ENCODE measurements at regions not wholly inside any gene's neighbourhood (a gene's known extent, or its start where the extent isn't known, plus 50 kb on each side); places are given as distances from the start of the nearest gene placed in this dataset.

DNA sequence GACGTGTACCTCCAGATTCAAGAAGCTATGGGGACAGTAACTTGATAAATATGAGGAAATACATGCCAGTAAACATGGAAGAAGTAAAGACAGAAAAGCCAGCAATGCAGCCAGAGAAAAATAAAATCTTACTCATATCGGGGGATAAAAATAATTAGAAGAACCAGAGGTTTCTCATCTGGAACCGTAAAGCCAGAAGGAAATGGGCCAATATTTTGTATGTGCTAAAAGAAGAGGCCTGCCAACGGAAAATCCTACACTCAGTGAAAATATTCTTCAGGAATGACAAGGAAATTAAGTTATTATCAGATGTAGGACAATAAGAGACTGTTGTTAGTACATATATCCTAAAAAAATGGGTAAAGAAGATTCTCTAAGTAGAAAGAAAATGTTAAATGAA, 401.2 kb downstream of the CDC14C start:
- no peak for DNase-seq
- Histone ChIP-seq H3K4me3 (ENCODE audit: insufficient read depth, low read depth, low read length) (no peak overlapping the region), H3K36me3 (replicated peaks; ENCODE audit: control insufficient read depth, insufficient read depth, low read length) (no peaks in the 10 kb centered on the region), H3K27me3 (ENCODE audit: control insufficient read depth, insufficient read depth, low read length) (no peaks in the 10 kb centered on the region)

DNA sequence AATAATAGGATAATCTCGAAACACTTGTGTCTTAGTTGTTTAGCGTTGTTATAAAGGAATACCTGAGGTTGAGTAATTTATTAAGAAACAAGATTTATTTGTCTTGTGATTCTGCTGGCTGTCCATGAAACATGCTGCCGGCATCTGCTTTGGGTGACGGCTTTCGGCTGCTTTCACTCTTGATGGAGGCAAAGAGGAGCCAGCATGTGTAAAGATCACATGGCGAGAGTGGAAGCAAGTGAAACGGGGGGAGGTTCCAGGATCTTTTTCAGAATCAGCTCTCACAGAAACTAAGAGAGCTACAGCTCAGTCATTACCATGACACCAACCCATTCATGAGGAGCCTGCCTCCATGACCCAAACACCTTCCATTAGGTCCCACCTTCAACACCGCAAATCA, 402.8 kb downstream of the CDC14C start:
- H3K27me3 ChIP-seq (ENCODE audit: control insufficient read depth, insufficient read depth, low read length) = no peaks in the 10 kb centered on the region
- no peaks in the 10 kb centered on the region for H3K36me3 ChIP-seq (replicated peaks; ENCODE audit: control insufficient read depth, insufficient read depth, low read length)
- H3K4me3 ChIP-seq (ENCODE audit: insufficient read depth, low read depth, low read length) = no peak overlapping the region
- no peak for DNase-seq

DNA sequence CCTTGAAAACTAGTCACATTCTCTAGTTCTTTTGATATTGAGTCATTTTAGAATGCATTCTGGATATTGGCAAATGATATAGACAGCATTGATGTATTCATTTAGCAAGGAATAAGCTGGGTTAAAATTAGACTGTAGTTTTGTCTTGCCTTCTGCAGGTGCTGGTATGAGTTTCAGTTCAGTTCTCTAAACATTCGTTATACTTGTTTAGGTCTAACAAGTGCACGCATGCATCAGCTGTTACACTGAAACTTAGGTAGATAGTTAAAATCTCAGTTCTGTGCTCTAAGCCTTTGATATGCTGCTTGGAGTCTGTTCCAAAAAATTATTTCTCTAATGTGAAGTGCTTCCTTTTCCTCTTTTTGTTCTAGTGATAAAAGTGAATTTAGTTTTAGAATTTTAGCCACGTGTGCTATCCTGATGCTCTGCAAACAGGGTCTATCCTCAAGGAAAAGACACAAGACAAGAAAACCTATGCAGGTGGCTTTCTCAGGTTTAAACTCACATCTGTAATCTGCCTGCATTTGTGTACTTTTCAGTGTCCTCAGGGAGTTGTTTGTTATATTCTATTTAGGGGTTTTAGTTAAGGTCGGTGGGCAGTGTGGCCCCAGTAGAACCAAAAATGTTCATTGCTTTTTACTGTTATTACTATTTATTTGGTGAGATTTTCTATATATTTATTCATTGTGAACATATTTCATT, 409.0 kb downstream of the CDC14C start:
- no peaks in the 10 kb centered on the region for H3K27me3 ChIP-seq (ENCODE audit: control insufficient read depth, insufficient read depth, low read length)
- H3K4me3 ChIP-seq (ENCODE audit: insufficient read depth, low read depth, low read length) = no peak overlapping the region
- DNase-seq = no peak
- H3K36me3 ChIP-seq (replicated peaks; ENCODE audit: control insufficient read depth, insufficient read depth, low read length) = no peaks in the 10 kb centered on the region

GRCh38 chr7:49341849-49342248, 417.5 kb downstream of the CDC14C start:
- Histone ChIP-seq H3K27me3 (ENCODE audit: control insufficient read depth, insufficient read depth, low read length) (no peaks in the 10 kb centered on the region), H3K36me3 (replicated peaks; ENCODE audit: control insufficient read depth, insufficient read depth, low read length) (no peaks in the 10 kb centered on the region), H3K4me3 (ENCODE audit: insufficient read depth, low read depth, low read length) (no peak overlapping the region)
- no peak for DNase-seq

DNA sequence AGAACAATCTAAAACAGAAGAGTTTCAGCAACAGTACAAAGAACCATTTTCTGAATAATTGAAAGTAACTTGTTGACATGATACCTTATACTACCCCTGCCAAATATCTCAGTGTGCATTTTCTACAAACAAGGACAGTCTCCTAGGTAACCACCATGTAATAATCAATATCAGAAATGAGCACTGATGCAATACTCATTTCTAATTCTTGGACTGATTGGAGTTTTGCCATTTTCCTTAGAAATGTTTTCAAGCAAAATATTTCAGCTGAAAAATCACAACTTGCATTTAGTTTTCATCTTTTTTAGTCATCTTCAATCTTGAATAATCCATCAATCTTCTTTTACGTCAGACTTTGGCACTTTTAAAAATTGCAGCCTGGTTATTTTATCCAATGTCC, 420.2 kb downstream of the CDC14C start:
- Histone ChIP-seq H3K36me3 (replicated peaks; ENCODE audit: control insufficient read depth, insufficient read depth, low read length) (no peaks in the 10 kb centered on the region), H3K27me3 (ENCODE audit: control insufficient read depth, insufficient read depth, low read length) (no peaks in the 10 kb centered on the region), H3K4me3 (ENCODE audit: insufficient read depth, low read depth, low read length) (no peak overlapping the region)
- no peak for DNase-seq

- Histone ChIP-seq H3K36me3 (replicated peaks; ENCODE audit: control insufficient read depth, insufficient read depth, low read length) (no peaks in the 10 kb centered on the region), H3K4me3 (ENCODE audit: insufficient read depth, low read depth, low read length) (no peak overlapping the region), H3K27me3 (ENCODE audit: control insufficient read depth, insufficient read depth, low read length) (no peaks in the 10 kb centered on the region)
- no peak for DNase-seq
Observed at GRCh38 chr7:49346195-49346899, 422.0 kb downstream of the CDC14C start.

DNA sequence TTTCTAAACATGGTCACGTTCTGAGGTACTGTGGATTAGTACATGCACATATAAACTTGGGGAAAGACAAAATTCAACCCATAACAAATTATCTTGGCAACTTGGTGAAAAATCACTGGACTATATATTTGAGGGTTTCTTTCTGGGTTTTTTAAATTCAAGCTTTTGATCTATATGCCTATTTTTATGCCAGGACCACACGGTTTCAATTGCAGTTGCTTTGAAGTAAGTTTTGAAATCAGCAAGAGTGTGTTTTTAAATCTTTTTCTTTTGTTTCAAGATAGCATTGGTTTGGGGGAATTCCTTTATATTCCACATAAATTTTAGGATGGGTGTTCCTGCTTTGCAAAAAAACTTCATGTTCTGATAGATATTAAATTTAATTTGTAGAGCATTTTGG, 406.4 kb upstream of the VWC2 start:
- no peak for DNase-seq
- Histone ChIP-seq H3K36me3 (replicated peaks; ENCODE audit: control insufficient read depth, insufficient read depth, low read length) (no peaks in the 10 kb centered on the region), H3K4me3 (ENCODE audit: insufficient read depth, low read depth, low read length) (no peak overlapping the region)

GRCh38 chr7:49371771-49372170, 401.7 kb upstream of the VWC2 start:
- Histone ChIP-seq H3K36me3 (replicated peaks; ENCODE audit: control insufficient read depth, insufficient read depth, low read length) (no peaks in the 10 kb centered on the region), H3K4me3 (ENCODE audit: insufficient read depth, low read depth, low read length) (no peak overlapping the region)

More for the DNA sequence above, 406.4 kb upstream of the VWC2 start:
- H3K27me3 ChIP-seq (ENCODE audit: control insufficient read depth, insufficient read depth, low read length) = no peaks in the 10 kb centered on the region

DNA sequence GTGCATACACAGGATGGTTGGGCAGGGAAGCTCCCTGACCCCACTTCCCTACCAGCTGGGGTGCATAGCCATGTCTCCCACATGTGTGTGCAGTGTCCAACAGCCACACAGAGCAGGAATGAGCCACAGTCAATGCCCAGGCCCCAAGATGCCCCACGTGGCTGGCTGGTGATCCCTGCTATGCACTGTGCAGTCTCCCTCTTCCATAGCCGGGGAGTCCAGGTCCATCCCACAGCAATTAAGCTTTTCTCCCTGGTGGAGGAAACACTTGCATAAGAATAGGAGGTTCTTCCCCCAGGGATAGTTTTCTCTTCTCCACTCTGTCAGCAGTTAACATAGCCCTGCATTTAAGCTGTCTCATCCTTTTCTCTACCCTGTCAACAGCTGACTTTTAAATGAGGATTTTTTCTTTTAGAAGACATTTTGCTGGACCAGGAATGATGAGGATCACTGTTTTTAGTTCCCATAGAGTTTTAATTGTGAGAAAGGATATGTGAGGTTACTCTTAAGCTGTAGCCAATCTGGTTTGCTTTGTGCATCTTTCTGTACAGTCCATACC, 396.5 kb upstream of the VWC2 start:
- no peak for DNase-seq
- no peaks in the 10 kb centered on the region for H3K36me3 ChIP-seq (replicated peaks; ENCODE audit: control insufficient read depth, insufficient read depth, low read length)
- no peaks in the 10 kb centered on the region for H3K27me3 ChIP-seq (ENCODE audit: control insufficient read depth, insufficient read depth, low read length)
- no peak overlapping the region for H3K4me3 ChIP-seq (ENCODE audit: insufficient read depth, low read depth, low read length)

More at GRCh38 chr7:49371771-49372170, 401.7 kb upstream of the VWC2 start:
- no peak for DNase-seq
- no peaks in the 10 kb centered on the region for H3K27me3 ChIP-seq (ENCODE audit: control insufficient read depth, insufficient read depth, low read length)

DNA sequence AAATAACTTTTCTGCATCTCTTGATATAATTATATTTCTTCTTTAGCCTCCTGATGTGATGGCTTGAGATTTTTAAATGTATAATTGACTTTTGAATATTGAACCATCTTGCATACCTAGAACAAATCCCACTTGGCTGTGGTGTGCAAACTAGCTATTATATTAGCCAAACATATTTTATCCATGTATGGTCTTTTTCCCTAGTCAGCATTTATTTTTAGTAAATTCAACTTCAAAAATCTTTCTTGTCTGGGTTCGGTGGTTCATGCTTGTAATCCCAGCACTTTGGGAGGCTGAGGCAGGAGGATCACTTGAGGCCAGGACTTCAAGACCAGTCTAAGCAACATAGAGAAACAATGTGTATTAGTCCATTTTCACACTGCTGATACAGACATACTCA, 386.6 kb upstream of the VWC2 start:
- DNase-seq = no peak
- Histone ChIP-seq H3K27me3 (ENCODE audit: control insufficient read depth, insufficient read depth, low read length) (no peaks in the 10 kb centered on the region), H3K36me3 (replicated peaks; ENCODE audit: control insufficient read depth, insufficient read depth, low read length) (no peaks in the 10 kb centered on the region), H3K4me3 (ENCODE audit: insufficient read depth, low read depth, low read length) (no peak overlapping the region)

GRCh38 chr7:49389871-49390479, 383.5 kb upstream of the VWC2 start:
- Histone ChIP-seq H3K4me3 (ENCODE audit: insufficient read depth, low read depth, low read length) (no peak overlapping the region), H3K27me3 (ENCODE audit: control insufficient read depth, insufficient read depth, low read length) (no peaks in the 10 kb centered on the region), H3K36me3 (replicated peaks; ENCODE audit: control insufficient read depth, insufficient read depth, low read length) (no peaks in the 10 kb centered on the region)
- DNase-seq = no peak

DNA sequence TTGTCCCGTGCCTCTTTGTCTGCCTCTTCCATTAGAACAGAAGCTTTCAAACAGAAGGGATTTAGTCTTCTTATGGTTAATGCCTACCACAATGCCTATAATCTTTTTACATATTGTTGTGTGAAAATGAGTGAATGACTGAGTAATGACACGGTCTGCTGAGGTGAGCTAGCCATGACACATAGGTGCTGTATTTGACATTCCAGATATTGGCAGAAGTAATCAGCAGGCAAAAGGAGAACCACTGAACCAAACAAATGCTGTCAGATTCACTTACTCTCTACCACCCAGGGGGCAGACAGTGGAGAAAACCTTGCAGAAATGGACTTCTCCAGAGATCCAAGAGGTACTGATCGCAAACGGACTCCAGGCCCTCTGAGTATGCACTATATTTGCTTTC, 377.2 kb upstream of the VWC2 start:
- Histone ChIP-seq H3K4me3 (ENCODE audit: insufficient read depth, low read depth, low read length) (no peak overlapping the region), H3K27me3 (ENCODE audit: control insufficient read depth, insufficient read depth, low read length) (no peaks in the 10 kb centered on the region), H3K36me3 (replicated peaks; ENCODE audit: control insufficient read depth, insufficient read depth, low read length) (no peaks in the 10 kb centered on the region)
- DNase-seq = no peak

DNA sequence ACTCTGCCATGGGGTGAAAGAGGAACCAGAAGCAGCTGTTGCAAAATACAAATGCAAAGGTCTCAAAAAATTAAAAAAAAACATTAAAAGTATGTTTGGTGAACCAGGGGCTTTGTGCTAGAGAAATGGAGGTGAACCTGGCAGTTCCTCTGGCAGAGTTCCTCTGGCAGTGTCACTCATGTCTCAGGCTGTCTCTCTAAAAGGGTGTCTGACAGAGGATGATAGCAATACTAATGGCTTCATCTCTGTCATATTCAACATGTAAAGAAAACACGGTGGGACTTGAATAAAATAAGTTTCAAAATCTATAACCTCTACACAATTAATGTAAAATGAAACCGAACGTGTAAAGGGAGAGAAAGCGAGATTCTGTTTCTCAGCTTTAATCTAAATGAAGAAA, 375.7 kb upstream of the VWC2 start:
- no peak overlapping the region for H3K4me3 ChIP-seq (ENCODE audit: insufficient read depth, low read depth, low read length)
- DNase-seq = no peak
- no peaks in the 10 kb centered on the region for H3K36me3 ChIP-seq (replicated peaks; ENCODE audit: control insufficient read depth, insufficient read depth, low read length)
- no peaks in the 10 kb centered on the region for H3K27me3 ChIP-seq (ENCODE audit: control insufficient read depth, insufficient read depth, low read length)

GRCh38 chr7:49398236-49398635, 375.2 kb upstream of the VWC2 start:
- Histone ChIP-seq H3K4me3 (ENCODE audit: insufficient read depth, low read depth, low read length) (no peak overlapping the region), H3K36me3 (replicated peaks; ENCODE audit: control insufficient read depth, insufficient read depth, low read length) (no peaks in the 10 kb centered on the region), H3K27me3 (ENCODE audit: control insufficient read depth, insufficient read depth, low read length) (no peaks in the 10 kb centered on the region)
- no peak for DNase-seq

GRCh38 chr7:49398746-49399145, 374.7 kb upstream of the VWC2 start:
- Histone ChIP-seq H3K4me3 (ENCODE audit: insufficient read depth, low read depth, low read length) (no peak overlapping the region), H3K27me3 (ENCODE audit: control insufficient read depth, insufficient read depth, low read length) (no peaks in the 10 kb centered on the region), H3K36me3 (replicated peaks; ENCODE audit: control insufficient read depth, insufficient read depth, low read length) (no peaks in the 10 kb centered on the region)
- DNase-seq = no peak

Measured in H7 (cell line).